GM23338 (cell line): ENCODE measurements at regions not wholly inside any gene's neighbourhood (a gene's known extent, or its start where the extent isn't known, plus 50 kb on each side); places are given as distances from the start of the nearest gene placed in this dataset.
A peak's percentile ranks its signal among the peaks of the same experiment; 100 is the strongest.

Source experiments
- ATAC-seq: fragments of 200-7000 bp; cut with Tn5 transposase; 3 replicates; pipeline ENCODE4 v1.9.1; 2020
- DNase-seq: peaks from one replicate; pipeline ENCODE4 v3.0.0-alpha.2; 2015; ENCODE audit warnings: low spot score
- H2AFZ ChIP-seq: fragments of 200-600 bp; sonication (generic); 2 replicates; pipeline ENCODE4 v1.8.0; 2016; ENCODE audit warnings: antibody characterized with exemption, mild to moderate bottlenecking, moderate library complexity
- H3F3A ChIP-seq: fragments of 200-600 bp; sonication (generic); replicated peaks from 2 replicates; pipeline ENCODE4 v1.8.0; 2017; ENCODE audit warnings: antibody characterized with exemption, mixed run types, low read depth
- H3K27ac ChIP-seq: fragments of 200-600 bp; sonication (generic); 2 replicates; pipeline ENCODE4 v1.6.1; 2016; ENCODE audit warnings: low read depth
- H3K27me3 ChIP-seq: fragments of 200-600 bp; sonication (generic); 2 replicates; pipeline ENCODE4 v1.8.0; 2016; ENCODE audit warnings: mild to moderate bottlenecking, mixed run types, moderate library complexity; ENCODE audit not compliant: insufficient read depth
- H3K36me3 ChIP-seq: fragments of 200-600 bp; sonication (generic); 2 replicates; pipeline ENCODE4 v1.8.0; 2016; ENCODE audit warnings: mild to moderate bottlenecking; ENCODE audit not compliant: insufficient read depth
- H3K4me1 ChIP-seq: fragments of 200-600 bp; sonication (generic); 2 replicates; pipeline ENCODE4 v1.8.0; 2016; ENCODE audit warnings: mild to moderate bottlenecking, moderate library complexity; ENCODE audit not compliant: insufficient read depth
- H3K4me2 ChIP-seq: fragments of 200-600 bp; sonication (generic); 2 replicates; pipeline ENCODE4 v1.7.1; 2017; ENCODE audit warnings: mixed run types
- H3K4me3 ChIP-seq: fragments of 200-600 bp; sonication (generic); 2 replicates; pipeline ENCODE4 v1.6.1; 2016; ENCODE audit warnings: mixed run types
- H3K79me2 ChIP-seq: fragments of 200-600 bp; sonication (generic); replicated peaks from 2 replicates; pipeline ENCODE4 v1.8.0; 2017; ENCODE audit warnings: mild to moderate bottlenecking; ENCODE audit not compliant: insufficient read depth
- H3K9me2 ChIP-seq: fragments of 200-600 bp; sonication (generic); 2 replicates; pipeline ENCODE4 v1.8.0; 2017; ENCODE audit not compliant: insufficient read depth
- H4K20me1 ChIP-seq: fragments of 200-600 bp; sonication (generic); replicated peaks from 2 replicates; pipeline ENCODE4 v1.8.0; 2017; ENCODE audit warnings: mild to moderate bottlenecking; ENCODE audit not compliant: insufficient read depth
- H3K27ac Mint-ChIP-seq: 2 replicates; pipeline ENCODE4 v1.8.0; 2020; ENCODE audit warnings: inconsistent platforms, mild to moderate bottlenecking, moderate library complexity, mixed read lengths
- H3K27me3 Mint-ChIP-seq: 3 replicates; pipeline ENCODE4 v1.8.0; 2022; ENCODE audit warnings: low read depth, mild to moderate bottlenecking, moderate library complexity, mixed read lengths, inconsistent platforms; ENCODE audit not compliant: insufficient read depth, poor library complexity
- H3K36me3 Mint-ChIP-seq: 3 replicates; pipeline ENCODE4 v1.8.0; 2021; ENCODE audit warnings: low read depth, mild to moderate bottlenecking, inconsistent platforms, moderate library complexity, mixed read lengths
- H3K4me1 Mint-ChIP-seq: 3 replicates; pipeline ENCODE4 v1.8.0; 2020; ENCODE audit warnings: mild to moderate bottlenecking, inconsistent platforms, mixed read lengths
- H3K4me3 Mint-ChIP-seq: 3 replicates; pipeline ENCODE4 v1.8.0; 2021; ENCODE audit warnings: moderate library complexity, mild to moderate bottlenecking, inconsistent platforms, mixed read lengths
- H3K9me3 Mint-ChIP-seq: 3 replicates; pipeline ENCODE4 v1.8.0; 2020; ENCODE audit warnings: moderate library complexity, mild to moderate bottlenecking, inconsistent platforms, mixed read lengths
- CREB1 ChIP-seq: fragments of 250-450 bp; sonication (Bioruptor Pico); IDR thresholded peaks from 2 replicates; pipeline ENCODE4 v1.5.0; 2020; ENCODE audit warnings: low read depth, mild to moderate bottlenecking, moderate library complexity
- CTCF ChIP-seq, 2 experiments: fragments of 200-600 bp in 1 of 2; sonication (generic) in 1 of 2; conservative IDR thresholded peaks; 2 replicates each; pipeline versions ENCODE4 v1.5.1 to v1.6.1; 2016 to 2017; ENCODE audit warnings: antibody characterized with exemption in 2 of 2, low read depth in 2 of 2, mild to moderate bottlenecking in 2 of 2, moderate library complexity in 1 of 2
- ETS1 ChIP-seq: IDR thresholded peaks from 2 replicates; pipeline ENCODE4 v1.6.1; 2016; ENCODE audit warnings: antibody characterized with exemption
- EZH2 ChIP-seq: fragments of 200-600 bp; sonication (generic); IDR thresholded peaks from one replicate; pipeline ENCODE4 v1.8.0; 2017; ENCODE audit warnings: antibody characterized with exemption, mild to moderate bottlenecking, low read depth; ENCODE audit not compliant: unreplicated experiment
- EZH2phosphoT487 ChIP-seq: fragments of 200-600 bp; sonication (generic); IDR thresholded peaks from one replicate; pipeline ENCODE4 v1.8.1; 2018; ENCODE audit warnings: antibody characterized with exemption; ENCODE audit not compliant: unreplicated experiment
- JUNB ChIP-seq: IDR thresholded peaks from one replicate; pipeline ENCODE4 v1.6.1; 2016; ENCODE audit warnings: antibody characterized with exemption; ENCODE audit not compliant: unreplicated experiment
- NANOG ChIP-seq: IDR thresholded peaks from 2 replicates; pipeline ENCODE4 v1.6.1; 2016; ENCODE audit warnings: antibody characterized with exemption, borderline replicate concordance
- POLR2AphosphoS5 ChIP-seq: IDR thresholded peaks from 2 replicates; pipeline ENCODE4 v1.6.1; 2016; ENCODE audit warnings: antibody characterized with exemption, low read depth
- REST ChIP-seq: IDR thresholded peaks from one replicate; pipeline ENCODE4 v1.6.1; 2018; ENCODE audit warnings: antibody characterized with exemption; ENCODE audit not compliant: unreplicated experiment
- STAT1 ChIP-seq: IDR thresholded peaks from one replicate; pipeline ENCODE4 v1.6.1; 2016; ENCODE audit warnings: antibody characterized with exemption; ENCODE audit not compliant: unreplicated experiment
- ZNF114 ChIP-seq: fragments of 250-450 bp; sonication (Bioruptor Pico); IDR thresholded peaks from 2 replicates; pipeline ENCODE4 v1.5.0; 2020; ENCODE audit warnings: mild to moderate bottlenecking, moderate library complexity
- ZNF331 ChIP-seq: fragments of 250-450 bp; sonication (Bioruptor Pico); IDR thresholded peaks from 2 replicates; pipeline ENCODE4 v1.5.0; 2020; ENCODE audit warnings: low read depth, mild to moderate bottlenecking, moderate library complexity
- ZNF462 ChIP-seq: fragments of 250-450 bp; sonication (Bioruptor Pico); IDR thresholded peaks from 2 replicates; pipeline ENCODE4 v1.5.0; 2020; ENCODE audit warnings: mild to moderate bottlenecking, moderate library complexity

GRCh38 chr2:191479680-191480023, 198.3 kb upstream of the NABP1 start:
- peaks cover 13% of the 10 kb centered on the region for H3K4me1 Mint-ChIP-seq
- no peak for ATAC-seq
- no peak overlapping the region for H3K27ac Mint-ChIP-seq
- H3K4me3 ChIP-seq: no peak overlapping the region
- DNase-seq: no peak
- H4K20me1 ChIP-seq: no peaks in the 10 kb centered on the region
- peaks cover 5% of the 10 kb centered on the region for H3K27me3 Mint-ChIP-seq
- no peaks in the 10 kb centered on the region for H3F3A ChIP-seq
- no peak overlapping the region for H3K27ac ChIP-seq
- no peak overlapping the region for H3K4me3 Mint-ChIP-seq
- peaks cover 17% of the 10 kb centered on the region for H3K4me1 ChIP-seq
- no peaks in the 10 kb centered on the region for H3K9me2 ChIP-seq
- H2AFZ ChIP-seq: peak overlapping the region; percentile 98
- TF ChIP-seq ZNF462 (CRISPR knock-in tag) (no peak), EZH2 (no peak), ZNF331 (no peak), ZNF114 (CRISPR knock-in tag) (no peak), ETS1 (no peak), CTCF (conservative IDR thresholded peaks at IDR 0.05; ENCODE audit: low read depth in 2 of 2) (no peak), REST (no peak), CREB1 (CRISPR knock-in tag) (no peak), NANOG (no peak), JUNB (no peak), STAT1 (no peak), POLR2AphosphoS5 (no peak), EZH2phosphoT487 (no peak)
- peaks cover 28% of the 10 kb centered on the region for H3K36me3 Mint-ChIP-seq
- H3K79me2 ChIP-seq: no peaks in the 10 kb centered on the region
- no peaks in the 10 kb centered on the region for H3K27me3 ChIP-seq
- H3K9me3 Mint-ChIP-seq: peaks cover 42% of the 10 kb centered on the region
- H3K36me3 ChIP-seq: 0 out of 2 replicates have a peak, but pooled peaks cover 7% of the 10 kb centered on the region
- no peak overlapping the region for H3K4me2 ChIP-seq
